ENCODE measurements at regions not wholly inside any gene's neighbourhood (a gene's known extent, or its start where the extent isn't known, plus 50 kb on each side); places are given as distances from the start of the nearest gene placed in this dataset.
"Not testable (repeated sequence)": the region's sequence is repeated elsewhere in the genome, so short reads cannot be mapped to it uniquely, and the experiment has no call there.

- no peak for DNase-seq
Observed at GRCh38 chr4:97132435-97132834, 1010.8 kb downstream of the STPG2 start.

DNA sequence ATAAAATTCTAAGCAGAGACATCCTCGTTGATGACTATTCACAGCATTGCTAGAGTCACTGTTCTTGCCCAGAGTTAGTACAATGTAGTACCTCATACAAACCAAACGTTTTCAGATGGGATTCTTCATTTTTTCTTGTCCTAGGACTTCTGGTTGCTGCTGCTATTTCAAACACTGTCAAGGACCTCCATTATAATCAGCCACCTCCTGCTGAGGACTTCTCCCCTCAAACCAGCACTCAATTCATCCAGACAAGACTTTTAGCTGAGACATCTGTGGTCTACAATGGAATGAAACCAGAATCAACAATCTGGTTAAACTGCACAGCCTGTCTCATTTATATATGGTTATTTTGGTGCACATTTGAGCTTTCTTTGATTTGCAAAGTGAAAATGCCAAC is 1008.8 kb downstream of the STPG2 start:
- no peak for DNase-seq

DNA sequence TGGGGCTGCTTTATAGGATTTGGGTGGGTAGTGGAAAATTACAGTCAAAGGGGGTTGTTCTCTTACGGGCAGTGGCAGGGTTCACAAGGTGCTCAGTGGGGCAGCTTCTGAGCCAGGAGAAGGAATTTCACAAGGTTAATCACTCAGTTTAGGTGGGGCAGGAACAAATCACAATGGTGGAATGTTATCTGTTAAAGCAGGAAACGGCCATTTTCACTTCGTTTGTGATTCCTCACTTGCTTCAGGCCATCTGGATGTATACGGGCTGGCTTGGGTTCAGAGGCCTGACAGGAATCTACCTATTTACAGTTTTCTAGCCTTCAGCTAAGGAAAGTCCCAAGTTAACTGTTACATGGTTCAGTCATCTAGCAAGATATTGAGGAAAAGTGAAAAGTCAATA is 1003.5 kb downstream of the STPG2 start:
- no peak for DNase-seq

DNA sequence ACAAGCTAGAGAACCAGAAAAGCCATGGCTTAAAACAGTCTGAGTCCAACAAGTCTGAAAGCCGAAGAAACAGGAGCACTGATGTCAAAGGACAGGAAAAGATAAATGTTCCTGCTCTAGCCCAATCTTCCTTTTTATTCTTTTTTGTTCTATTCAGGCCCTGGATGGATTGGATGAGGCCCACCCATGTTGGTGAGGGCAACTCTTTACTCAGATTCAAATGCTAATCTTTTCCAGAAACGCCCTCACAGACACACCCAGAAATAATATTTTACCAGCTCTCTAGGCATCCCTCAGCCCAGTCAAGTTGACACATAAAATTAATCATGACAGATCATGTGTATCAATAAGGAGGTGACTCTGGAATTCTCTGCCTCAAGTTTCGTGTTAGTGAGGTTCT is 1002.7 kb downstream of the STPG2 start:
- no peak for DNase-seq

DNA sequence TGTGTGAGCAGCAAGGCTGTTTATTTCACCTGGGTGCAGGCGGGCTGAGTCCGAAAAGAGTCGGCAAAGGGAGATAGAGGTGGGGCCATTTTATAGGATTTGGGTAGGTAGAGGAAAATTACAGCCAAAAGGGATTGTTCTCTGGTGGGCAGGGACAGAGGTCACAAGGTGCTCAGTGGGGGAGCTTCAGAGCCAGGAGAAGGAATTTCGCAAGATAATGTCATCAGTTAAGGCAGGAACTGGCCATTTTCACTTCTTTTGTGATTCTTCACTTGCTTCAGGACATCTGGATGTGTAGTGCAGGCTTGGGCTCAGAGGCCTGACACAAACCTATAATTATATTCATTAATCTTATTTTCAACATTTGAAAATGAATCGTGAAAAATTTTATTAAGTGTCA is 1001.9 kb downstream of the STPG2 start:
- DNase-seq = not testable (repeated sequence)

DNA sequence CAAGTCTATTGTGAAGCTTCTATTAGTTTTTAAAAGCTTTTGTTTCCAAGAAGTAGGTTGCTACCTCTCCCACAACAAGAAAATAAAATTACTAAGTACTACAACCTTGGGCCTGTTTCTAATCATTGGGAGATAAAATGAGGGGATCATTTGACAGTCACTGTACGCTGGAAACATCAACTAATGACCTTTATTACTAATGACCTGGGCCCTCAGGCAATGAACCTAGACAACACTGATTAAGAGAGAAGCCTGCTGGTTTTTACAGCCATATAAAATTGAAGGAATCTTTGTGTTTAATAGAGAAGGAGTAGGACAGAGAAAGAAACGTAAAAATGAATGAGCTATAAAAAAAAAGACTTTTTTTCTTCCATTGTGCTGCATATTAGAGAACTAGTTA is 1000.9 kb downstream of the STPG2 start:
- DNase-seq = no peak

- no peak for DNase-seq
Observed at GRCh38 chr4:97142893-97143292, 1000.4 kb downstream of the STPG2 start.

- DNase-seq = no peak
Observed at GRCh38 chr4:97144199-97144598, 999.1 kb downstream of the STPG2 start.

DNA sequence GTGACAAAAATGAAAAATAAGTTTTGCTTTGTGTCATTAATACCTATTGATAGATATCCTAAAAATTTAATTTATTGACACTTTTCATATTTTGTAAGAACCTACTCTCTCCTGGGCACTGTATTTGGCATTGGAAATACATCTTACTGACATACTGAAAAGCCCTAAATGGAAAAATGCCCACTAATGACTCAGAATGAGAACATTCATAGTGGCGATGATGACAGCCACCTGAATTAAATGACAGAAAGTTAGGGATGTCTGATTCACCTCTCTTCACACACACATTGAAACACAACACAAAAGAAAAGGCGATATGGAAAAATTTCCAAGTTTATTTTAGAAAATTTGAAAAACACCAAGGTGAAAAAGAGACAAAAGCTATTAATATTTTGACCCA is 992.3 kb downstream of the STPG2 start:
- DNase-seq = no peak

DNA sequence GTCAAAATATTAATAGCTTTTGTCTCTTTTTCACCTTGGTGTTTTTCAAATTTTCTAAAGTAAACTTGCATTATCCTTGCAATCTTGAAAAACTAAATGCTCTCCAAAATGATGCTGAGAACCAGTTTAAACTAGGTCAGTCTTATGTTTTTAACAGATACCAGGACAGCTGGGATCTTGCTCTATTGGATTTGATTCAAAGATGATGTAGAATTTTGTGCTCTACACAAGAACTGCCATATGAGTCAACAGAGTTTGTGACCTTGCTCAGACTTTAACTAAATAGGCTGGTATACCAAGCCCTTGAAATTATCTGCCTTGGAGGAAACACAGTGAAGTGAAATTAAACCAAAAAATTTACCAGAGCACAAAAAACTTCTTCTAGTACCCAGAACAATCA is 991.1 kb downstream of the STPG2 start:
- DNase-seq = no peak

GRCh38 chr4:97153042-97153441 is 990.2 kb downstream of the STPG2 start:
- DNase-seq = no peak

- no peak for DNase-seq
Observed at GRCh38 chr4:97159625-97160024, 983.7 kb downstream of the STPG2 start.

DNA sequence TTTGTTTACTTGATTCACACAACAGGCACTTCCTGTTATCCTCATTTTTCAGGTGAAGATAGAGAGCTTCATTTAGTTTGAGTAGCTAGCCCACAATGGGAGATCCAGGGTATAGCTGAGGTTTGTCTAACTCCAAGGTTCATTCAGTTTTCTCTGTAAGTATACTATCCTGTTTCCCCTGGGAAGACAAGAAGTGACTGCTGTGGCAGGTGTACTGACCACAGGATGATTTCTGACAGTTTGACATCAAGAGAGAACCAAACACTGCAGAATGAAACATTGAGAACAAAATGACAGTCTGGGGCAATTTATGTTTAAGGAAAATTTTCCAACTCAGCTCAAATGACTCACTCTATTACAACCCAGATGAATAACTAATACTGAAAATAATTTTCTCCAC is 958.0 kb downstream of the STPG2 start:
- no peak for DNase-seq

GRCh38 chr4:97197106-97197505 is 946.2 kb downstream of the STPG2 start:
- no peak for DNase-seq

- no peak for DNase-seq
Observed at GRCh38 chr4:97208749-97209148, 934.5 kb downstream of the STPG2 start.

DNA sequence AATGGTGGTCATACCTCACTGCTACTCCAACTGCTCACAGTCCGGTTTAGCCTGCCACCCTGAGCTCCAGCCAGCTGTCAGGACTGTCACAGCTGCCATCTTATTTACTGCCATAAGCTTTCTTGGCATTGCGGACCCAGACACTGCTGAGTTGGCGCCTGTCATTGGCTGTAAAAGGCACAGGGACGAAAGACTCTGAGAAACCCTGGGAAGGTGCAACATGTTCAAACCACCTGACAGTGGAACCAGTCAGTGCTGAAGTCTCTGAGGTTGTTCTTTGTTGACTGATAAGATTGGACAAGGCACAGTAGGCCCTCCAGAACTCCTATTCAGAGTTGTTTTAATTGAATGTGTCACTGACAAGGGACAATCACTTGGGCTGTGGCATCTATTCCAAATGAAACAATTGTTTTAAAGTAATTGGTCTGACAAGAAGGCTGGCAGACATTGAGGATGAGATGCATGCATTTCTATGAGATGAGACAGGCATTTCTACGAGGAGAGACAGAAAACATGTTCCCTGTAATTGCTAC is 927.8 kb downstream of the STPG2 start:
- DNase-seq = no peak

- no peak for DNase-seq
Observed at GRCh38 chr4:97216046-97216445, 927.2 kb downstream of the STPG2 start.

- no peak for DNase-seq
Observed at GRCh38 chr4:97235521-97235920, 907.8 kb downstream of the STPG2 start.

DNA sequence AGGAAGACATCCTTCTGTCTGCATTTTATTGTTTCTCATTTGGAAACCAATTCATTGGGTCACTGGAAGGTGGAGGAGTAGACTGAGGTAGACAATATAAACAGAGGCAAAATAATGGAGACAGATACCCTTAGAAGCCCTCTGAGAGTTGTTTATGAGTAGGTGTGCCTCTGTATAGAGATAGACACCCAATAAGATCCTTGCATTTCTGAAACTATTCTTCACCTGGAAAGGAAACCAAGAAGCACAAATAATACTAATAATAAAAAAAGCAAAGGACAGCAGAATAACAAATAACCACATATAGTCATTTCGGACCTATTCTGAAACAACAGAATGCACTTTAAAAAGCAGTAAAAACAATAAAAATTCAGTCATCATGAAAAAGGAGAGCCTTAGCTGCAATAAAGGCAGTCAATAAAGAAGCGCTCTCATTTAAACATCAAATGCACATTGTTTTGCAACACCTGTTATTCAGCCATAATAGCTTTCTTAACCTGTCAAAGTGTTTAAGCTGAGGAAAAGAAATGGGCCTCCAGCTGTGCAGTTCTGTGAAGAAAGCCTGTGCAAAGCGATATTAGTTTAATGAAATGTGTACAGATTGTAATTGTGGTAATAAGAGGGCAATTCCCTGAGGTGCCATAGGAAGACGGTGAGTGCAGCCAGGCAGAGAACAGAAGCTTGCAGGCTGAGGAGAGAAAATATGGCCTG is 904.2 kb downstream of the STPG2 start:
- DNase-seq = no peak

DNA sequence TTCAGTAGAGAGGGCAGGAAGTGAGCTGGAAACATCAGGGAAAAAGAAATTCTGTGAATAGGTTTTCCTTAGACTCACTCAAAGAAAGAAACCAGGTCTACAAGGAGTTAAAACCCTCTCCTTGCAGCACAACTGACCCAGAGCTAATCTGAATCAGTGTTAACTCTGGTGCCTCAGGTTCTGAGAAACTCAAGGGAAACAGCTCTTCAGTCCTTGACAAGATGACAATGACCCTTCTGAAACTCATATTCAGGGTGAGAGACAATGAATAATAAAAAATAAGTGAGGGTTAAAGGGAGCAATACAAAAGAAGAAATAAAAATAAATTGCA is 903.6 kb downstream of the STPG2 start:
- DNase-seq = no peak

DNA sequence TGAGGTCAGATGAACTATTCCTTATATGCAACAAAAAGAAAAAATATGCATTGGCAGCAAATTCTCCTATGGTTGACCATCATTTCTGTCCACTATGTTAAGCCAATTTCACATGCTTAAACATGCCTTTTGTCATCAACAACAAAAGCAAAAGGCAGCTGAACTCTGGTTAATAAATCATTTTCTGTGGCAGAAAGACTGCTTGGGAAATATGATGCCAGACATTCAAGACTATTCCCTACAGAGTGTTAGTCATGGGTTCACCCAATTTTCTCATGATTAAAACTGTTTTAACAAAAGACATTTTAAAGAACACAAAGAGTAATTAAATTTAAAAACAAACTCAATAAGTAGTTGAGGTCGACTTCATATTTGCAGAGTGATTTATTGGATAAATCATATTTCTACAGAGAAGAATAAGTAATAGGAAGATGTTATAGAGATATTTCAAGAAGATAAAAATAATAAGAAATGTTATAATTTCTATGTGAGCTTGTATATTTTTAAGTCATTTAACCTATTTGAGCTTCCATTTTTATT is 890.6 kb downstream of the STPG2 start:
- DNase-seq = no peak

DNA sequence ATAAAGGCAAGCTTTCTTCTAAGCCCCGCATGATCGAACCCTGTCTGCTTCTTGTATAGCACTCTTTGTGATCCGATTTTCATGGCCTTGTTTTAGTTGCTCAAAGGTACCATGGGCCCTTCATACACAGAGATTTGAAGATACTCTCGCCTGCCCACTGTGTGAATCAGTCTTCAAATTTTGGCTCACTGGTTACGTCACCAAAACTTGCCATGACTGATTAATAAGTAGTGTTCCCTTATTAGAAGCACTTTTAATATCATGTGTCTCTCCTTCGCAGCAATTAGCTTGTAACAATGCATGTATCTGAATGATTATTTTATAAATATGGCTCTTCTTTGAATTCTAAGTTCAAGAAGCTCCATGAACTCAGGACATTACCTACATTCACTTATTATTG is 880.5 kb downstream of the STPG2 start:
- no peak for DNase-seq

DNA sequence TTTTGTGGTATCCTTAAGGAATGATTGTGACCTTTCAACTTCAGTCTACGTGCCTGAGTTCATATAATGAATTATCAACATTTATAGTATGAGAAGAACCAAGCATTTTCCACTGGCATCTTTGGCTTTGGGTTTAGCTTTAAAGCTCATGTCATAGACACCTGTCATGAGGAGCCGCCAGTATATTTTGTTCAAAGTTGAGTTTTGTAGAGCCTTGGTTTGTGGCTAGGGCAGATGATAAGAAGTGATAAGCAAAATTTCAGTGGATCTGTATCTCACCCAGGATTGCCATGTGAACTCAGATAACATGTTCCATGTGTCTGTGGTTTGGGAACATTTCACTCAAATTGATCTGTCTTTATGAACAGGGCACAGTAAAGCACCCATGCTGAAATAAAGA is 873.2 kb downstream of the STPG2 start:
- no peak for DNase-seq

- no peak for DNase-seq
Observed at GRCh38 chr4:97279391-97279790, 863.9 kb downstream of the STPG2 start.

- DNase-seq = no peak
Observed at GRCh38 chr4:97300561-97300960, 842.7 kb downstream of the STPG2 start.

Data from NCI-H1694 (cell line).